ENCODE measurements at regions not wholly inside any gene's neighbourhood (a gene's known extent, or its start where the extent isn't known, plus 50 kb on each side); places are given as distances from the start of the nearest gene placed in this dataset.

DNA sequence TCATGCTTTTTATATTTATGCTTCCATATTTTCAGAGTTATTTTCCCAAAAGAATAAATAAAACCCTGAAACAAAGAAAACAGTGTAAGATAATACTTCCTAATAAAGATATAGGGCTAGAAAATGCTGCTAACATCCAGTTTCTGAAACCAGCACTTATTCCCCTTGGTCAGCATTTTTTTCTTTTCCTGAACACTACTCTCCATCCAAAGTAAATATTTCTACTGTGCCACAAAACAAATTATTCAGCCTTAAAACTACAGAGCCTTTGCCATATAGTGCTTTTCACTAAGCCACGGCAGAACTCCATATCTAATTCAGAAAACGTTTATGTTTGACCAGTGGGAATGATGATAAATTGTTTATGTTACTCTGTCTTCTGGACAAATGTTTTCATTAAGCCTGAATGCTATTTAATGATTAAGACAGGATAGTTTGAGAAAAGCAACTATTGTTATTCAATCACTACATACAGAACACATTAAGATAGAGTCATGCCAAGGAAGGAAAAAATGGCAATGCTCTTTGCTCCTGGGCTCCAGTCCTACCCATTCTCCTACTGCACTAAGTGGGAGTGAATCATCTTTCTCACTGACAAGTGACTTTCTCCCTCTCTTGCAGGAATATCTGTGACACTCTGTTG lies 723.9 kb downstream of the FAT4 start:
- CTCF ChIA-PET (ENCODE audit: low intra/inter-chr PET ratio, low total read pairs), result no interaction called here
- peak; percentile 83 for TF ChIP-seq MAFF (IDR thresholded peaks at IDR 0.05; ENCODE audit: low read depth, low read length)
- peak; percentile 80 to 91 for TF ChIP-seq MAFK (conservative IDR thresholded peaks at IDR 0.05 in 1 of 2, IDR thresholded peaks at IDR 0.05 in 1 of 2; ENCODE audit: low read length in 2 of 2)
- no peak for TF ChIP-seq ZNF615 (CRISPR knock-in tag; IDR thresholded peaks at IDR 0.05; ENCODE audit: borderline replicate concordance)
- TF ChIP-seq, protein P1, sequence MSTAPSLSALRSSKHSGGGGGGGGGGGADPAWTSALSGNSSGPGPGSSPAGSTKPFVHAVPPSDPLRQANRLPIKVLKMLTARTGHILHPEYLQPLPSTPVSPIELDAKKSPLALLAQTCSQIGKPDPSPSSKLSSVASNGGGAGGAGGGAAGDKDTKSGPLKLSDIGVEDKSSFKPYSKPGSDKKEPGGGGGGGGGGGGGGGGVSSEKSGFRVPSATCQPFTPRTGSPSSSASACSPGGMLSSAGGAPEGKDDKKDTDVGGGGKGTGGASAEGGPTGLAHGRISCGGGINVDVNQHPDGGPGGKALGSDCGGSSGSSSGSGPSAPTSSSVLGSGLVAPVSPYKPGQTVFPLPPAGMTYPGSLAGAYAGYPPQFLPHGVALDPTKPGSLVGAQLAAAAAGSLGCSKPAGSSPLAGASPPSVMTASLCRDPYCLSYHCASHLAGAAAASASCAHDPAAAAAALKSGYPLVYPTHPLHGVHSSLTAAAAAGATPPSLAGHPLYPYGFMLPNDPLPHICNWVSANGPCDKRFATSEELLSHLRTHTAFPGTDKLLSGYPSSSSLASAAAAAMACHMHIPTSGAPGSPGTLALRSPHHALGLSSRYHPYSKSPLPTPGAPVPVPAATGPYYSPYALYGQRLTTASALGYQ (CRISPR knock-in tag; IDR thresholded peaks at IDR 0.05), result no peak
- Histone ChIP-seq H3K9ac (ENCODE audit: insufficient read depth, low read depth, low read length) (no peak overlapping the region), H3K79me2 (ENCODE audit: insufficient read depth, low read length) (no peaks in the 10 kb centered on the region), H3K4me1 (ENCODE audit: insufficient read depth, low read length) (no peaks in the 10 kb centered on the region), H3K27me3 (ENCODE audit: control insufficient read depth in 1 of 2, insufficient read depth in 2 of 2, low read length in 2 of 2) (no peaks in the 10 kb centered on the region), H3K4me3 (replicated peaks in 1 of 3; ENCODE audit: insufficient read depth in 1 of 3, low read depth in 2 of 3, low read length in 3 of 3) (no peak overlapping the region), H3K4me2 (ENCODE audit: low read depth, low read length) (no peak overlapping the region), H4K20me1 (ENCODE audit: insufficient read depth, low read length) (no peaks in the 10 kb centered on the region), H3K36me3 (replicated peaks in 1 of 2; ENCODE audit: control insufficient read depth in 1 of 2, insufficient read depth in 2 of 2, low read length in 2 of 2) (no peaks in the 10 kb centered on the region), H3K9me3 (ENCODE audit: low read length) (no peaks in the 10 kb centered on the region), H2AFZ (ENCODE audit: low read length) (no peak overlapping the region), H3K27ac (ENCODE audit: extremely low read length, insufficient read depth, low read length) (no peak overlapping the region)
- DNase-seq (ENCODE audit: low spot score) (no peak), ATAC-seq (no peak), FAIRE-seq (no peak)
- in situ Hi-C loops (cut with HindIII; ENCODE audit: extremely low pct_ligation_motif_present, low pct_unique_long_range_greater_than_20kb), result no loop called here
- POLR2A ChIA-PET, result no interaction called here
- WGBS (ENCODE audit: low lambda C conversion rate), result 2% methylated on average over 2 of the region's 2 CpGs
- no TSS peak for BruUV-seq (replicated peaks)
- intact Hi-C loops (cut with micrococcal nuclease; ENCODE audit: unreplicated experiment), result no loop called here

DNA sequence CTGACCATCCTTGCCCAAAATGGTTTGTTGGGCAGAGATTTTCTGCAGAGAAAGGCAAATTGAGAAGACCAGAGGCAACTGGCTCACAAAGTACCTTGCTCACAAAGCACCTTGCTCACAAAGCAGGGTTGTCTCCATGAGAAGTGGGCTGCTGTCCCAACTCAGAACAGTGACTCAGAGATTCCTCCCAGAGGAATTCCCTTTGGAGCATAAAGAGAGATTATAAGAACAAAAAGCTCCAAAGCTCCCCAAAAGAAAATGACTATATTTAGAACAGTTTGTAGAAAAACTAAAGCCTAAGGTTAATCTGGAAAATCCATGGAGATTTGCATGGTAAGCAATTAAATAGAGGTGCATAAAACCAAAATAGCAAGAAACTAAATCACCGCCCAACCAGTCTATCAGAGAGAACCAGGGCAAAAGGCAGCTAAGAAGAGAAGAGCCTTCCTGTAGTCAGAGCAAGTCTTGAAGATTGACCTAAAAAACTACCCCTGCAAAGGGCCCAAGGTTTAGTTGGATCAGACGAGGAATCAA lies 731.4 kb downstream of the FAT4 start:
- in situ Hi-C loops (cut with HindIII; ENCODE audit: extremely low pct_ligation_motif_present, low pct_unique_long_range_greater_than_20kb), result no loop called here
- CTCF ChIA-PET (ENCODE audit: low intra/inter-chr PET ratio, low total read pairs), result no interaction called here
- Histone ChIP-seq H2AFZ (ENCODE audit: low read length) (no peak overlapping the region), H3K9me3 (ENCODE audit: low read length) (no peaks in the 10 kb centered on the region), H3K79me2 (ENCODE audit: insufficient read depth, low read length) (no peaks in the 10 kb centered on the region), H4K20me1 (ENCODE audit: insufficient read depth, low read length) (no peaks in the 10 kb centered on the region), H3K4me2 (ENCODE audit: low read depth, low read length) (no peak overlapping the region), H3K4me1 (ENCODE audit: insufficient read depth, low read length) (no peaks in the 10 kb centered on the region), H3K9ac (ENCODE audit: insufficient read depth, low read depth, low read length) (no peak overlapping the region), H3K4me3 (replicated peaks in 1 of 3; ENCODE audit: insufficient read depth in 1 of 3, low read depth in 2 of 3, low read length in 3 of 3) (no peak overlapping the region), H3K27ac (ENCODE audit: extremely low read length, insufficient read depth, low read length) (no peak overlapping the region), H3K27me3 (ENCODE audit: control insufficient read depth in 1 of 2, insufficient read depth in 2 of 2, low read length in 2 of 2) (no peaks in the 10 kb centered on the region), H3K36me3 (replicated peaks in 1 of 2; ENCODE audit: control insufficient read depth in 1 of 2, insufficient read depth in 2 of 2, low read length in 2 of 2) (no peaks in the 10 kb centered on the region)
- no peak for DNase-seq (ENCODE audit: low spot score)
- no peak for FAIRE-seq
- no peak for ATAC-seq
- POLR2A ChIA-PET, result no interaction called here
- no TSS peak for BruUV-seq (replicated peaks)
- WGBS (ENCODE audit: low lambda C conversion rate), result 43% methylated on average over 2 of the region's 2 CpGs
- intact Hi-C loops (cut with micrococcal nuclease; ENCODE audit: unreplicated experiment), result no loop called here
- peak; percentile 48 for TF ChIP-seq MAFF (IDR thresholded peaks at IDR 0.05; ENCODE audit: low read depth, low read length)
- TF ChIP-seq ZNF550 (CRISPR knock-in tag; IDR thresholded peaks at IDR 0.05; ENCODE audit: borderline replicate concordance), result no peak
- no peak for TF ChIP-seq PHF21A (CRISPR knock-in tag; IDR thresholded peaks at IDR 0.05)
- TF ChIP-seq MEIS1 (CRISPR knock-in tag; IDR thresholded peaks at IDR 0.05; ENCODE audit: borderline replicate concordance), result no peak
- TF ChIP-seq CHCHD3 (CRISPR knock-in tag; IDR thresholded peaks at IDR 0.05), result no peak
- TF ChIP-seq, protein P2, sequence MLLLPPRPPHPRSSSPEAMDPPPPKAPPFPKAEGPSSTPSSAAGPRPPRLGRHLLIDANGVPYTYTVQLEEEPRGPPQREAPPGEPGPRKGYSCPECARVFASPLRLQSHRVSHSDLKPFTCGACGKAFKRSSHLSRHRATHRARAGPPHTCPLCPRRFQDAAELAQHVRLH (CRISPR knock-in tag; IDR thresholded peaks at IDR 0.05; ENCODE audit: borderline replicate concordance, low read depth), result no peak
- TF ChIP-seq, protein P3, sequence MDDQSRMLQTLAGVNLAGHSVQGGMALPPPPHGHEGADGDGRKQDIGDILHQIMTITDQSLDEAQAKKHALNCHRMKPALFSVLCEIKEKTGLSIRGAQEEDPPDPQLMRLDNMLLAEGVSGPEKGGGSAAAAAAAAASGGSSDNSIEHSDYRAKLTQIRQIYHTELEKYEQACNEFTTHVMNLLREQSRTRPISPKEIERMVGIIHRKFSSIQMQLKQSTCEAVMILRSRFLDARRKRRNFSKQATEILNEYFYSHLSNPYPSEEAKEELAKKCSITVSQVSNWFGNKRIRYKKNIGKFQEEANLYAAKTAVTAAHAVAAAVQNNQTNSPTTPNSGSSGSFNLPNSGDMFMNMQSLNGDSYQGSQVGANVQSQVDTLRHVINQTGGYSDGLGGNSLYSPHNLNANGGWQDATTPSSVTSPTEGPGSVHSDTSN (CRISPR knock-in tag; IDR thresholded peaks at IDR 0.05; ENCODE audit: borderline replicate concordance), result no peak
- no peak for TF ChIP-seq CENPT (CRISPR knock-in tag; IDR thresholded peaks at IDR 0.05; ENCODE audit: low read depth)
- no peak for TF ChIP-seq PTBP1 (IDR thresholded peaks at IDR 0.05; ENCODE audit: low read depth, low read length, poor library complexity, severe bottlenecking)
- TF ChIP-seq ZMYM2 (CRISPR knock-in tag; IDR thresholded peaks at IDR 0.05), result no peak
